ENCODE measurements at regions not wholly inside any gene's neighbourhood (a gene's known extent, or its start where the extent isn't known, plus 50 kb on each side); places are given as distances from the start of the nearest gene placed in this dataset.
"Not testable (repeated sequence)": the region's sequence is repeated elsewhere in the genome, so short reads cannot be mapped to it uniquely, and the experiment has no call there.

GRCh38 chr1:157460381-157460780 is 91.9 kb downstream of the FCRL5 start:
- no peak for DNase-seq

- no peak for DNase-seq
Measured at GRCh38 chr1:157457279-157457678, 95.0 kb downstream of the FCRL5 start.

GRCh38 chr1:157455318-157455717 is 97.0 kb downstream of the FCRL5 start:
- DNase-seq: no peak

GRCh38 chr1:157450106-157450505 is 102.2 kb downstream of the FCRL5 start:
- no peak for DNase-seq

GRCh38 chr1:157448636-157449035 is 103.7 kb downstream of the FCRL5 start:
- DNase-seq: no peak

- not testable (repeated sequence) for DNase-seq
Measured at GRCh38 chr1:157446356-157446755, 106.0 kb downstream of the FCRL5 start.

- not testable (repeated sequence) for DNase-seq
Measured at GRCh38 chr1:157445616-157446140, 106.6 kb downstream of the FCRL5 start.

- peak; percentile 57 for DNase-seq
Measured at GRCh38 chr1:157442065-157442464, 110.2 kb downstream of the FCRL5 start.

GRCh38 chr1:157439302-157439954 is 112.9 kb downstream of the FCRL5 start:
- DNase-seq: no peak

GRCh38 chr1:157438613-157439012 is 113.7 kb downstream of the FCRL5 start:
- DNase-seq: no peak

- no peak for DNase-seq
Measured at GRCh38 chr1:157438146-157438545, 114.2 kb downstream of the FCRL5 start.

GRCh38 chr1:157437296-157437695 is 115.0 kb downstream of the FCRL5 start:
- DNase-seq: no peak

GRCh38 chr1:157431751-157432150 is 120.6 kb downstream of the FCRL5 start:
- no peak for DNase-seq

GRCh38 chr1:157429601-157430240 is 122.6 kb downstream of the FCRL5 start:
- DNase-seq: no peak

GRCh38 chr1:157423764-157424163 is 128.6 kb downstream of the FCRL5 start:
- not testable (repeated sequence) for DNase-seq

GRCh38 chr1:157419845-157420542 is 132.3 kb downstream of the FCRL5 start:
- DNase-seq: no peak

GRCh38 chr1:157418659-157419058 is 133.7 kb downstream of the FCRL5 start:
- no peak for DNase-seq

- no peak for DNase-seq
Measured at GRCh38 chr1:157418231-157418630, 134.1 kb downstream of the FCRL5 start.

- no peak for DNase-seq
Measured at GRCh38 chr1:157415661-157416060, 136.7 kb downstream of the FCRL5 start.

GRCh38 chr1:157412308-157412707 is 140.0 kb downstream of the FCRL5 start:
- no peak for DNase-seq

- no peak for DNase-seq
Measured at GRCh38 chr1:157411769-157412168, 140.5 kb downstream of the FCRL5 start.

- DNase-seq: no peak
Measured at GRCh38 chr1:157411064-157411463, 141.3 kb downstream of the FCRL5 start.

- no peak for DNase-seq
Measured at GRCh38 chr1:157410457-157410856, 141.9 kb downstream of the FCRL5 start.

- no peak for DNase-seq
Measured at GRCh38 chr1:157409927-157410326, 142.4 kb downstream of the FCRL5 start.
